HG03039 (cell line): ENCODE measurements at regions not wholly inside any gene's neighbourhood (a gene's known extent, or its start where the extent isn't known, plus 50 kb on each side); places are given as distances from the start of the nearest gene placed in this dataset.

ENCODE experiments used
- ATAC-seq: cut with Tn5 transposase; IDR thresholded peaks from one replicate; pipeline ENCODE4 v1.9.1; 2021; ENCODE audit warnings: mild to moderate bottlenecking, moderate library complexity; ENCODE audit not compliant: unreplicated experiment

DNA sequence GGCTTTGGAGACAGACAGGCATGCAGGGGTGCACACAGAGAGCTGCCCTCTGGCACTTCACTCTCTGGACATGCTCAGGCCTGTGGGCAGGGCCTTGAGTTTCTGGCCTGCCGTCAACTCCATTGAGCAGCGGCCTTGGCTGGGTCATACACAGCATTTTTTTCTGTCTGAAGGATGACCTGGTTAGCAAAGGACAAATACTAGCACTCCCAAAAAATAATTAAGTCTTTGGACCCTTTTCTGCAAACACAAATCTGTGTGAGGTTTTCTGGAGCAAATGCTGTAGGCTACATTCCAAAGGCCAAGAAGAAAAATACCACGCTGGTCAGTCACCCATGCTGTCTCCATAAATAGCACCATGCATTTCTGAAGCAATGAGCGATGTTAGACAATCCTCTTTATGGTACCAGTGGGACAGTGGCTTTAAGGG lies 124.7 kb upstream of the CTAGE1 start:
- ATAC-seq: no peak

DNA sequence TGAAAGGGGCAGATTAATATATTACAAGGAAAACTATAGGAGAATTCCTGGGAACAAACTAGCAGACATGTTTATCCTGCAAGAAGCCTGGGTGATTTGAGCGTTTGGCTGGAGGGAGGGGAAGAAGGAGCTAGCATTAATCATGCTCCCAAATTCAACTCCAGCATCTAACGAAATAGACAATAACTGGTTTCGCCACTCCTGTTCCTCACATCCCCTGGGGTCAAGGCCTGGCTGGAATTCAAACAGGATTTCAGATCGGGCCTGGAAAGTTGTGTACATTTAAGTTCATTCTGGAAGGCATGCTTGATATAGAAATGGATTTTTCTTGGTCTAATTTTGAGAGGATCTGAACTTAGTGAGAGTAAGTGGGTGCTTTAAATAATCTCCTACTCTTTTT lies 126.1 kb upstream of the CTAGE1 start:
- ATAC-seq: no peak

DNA sequence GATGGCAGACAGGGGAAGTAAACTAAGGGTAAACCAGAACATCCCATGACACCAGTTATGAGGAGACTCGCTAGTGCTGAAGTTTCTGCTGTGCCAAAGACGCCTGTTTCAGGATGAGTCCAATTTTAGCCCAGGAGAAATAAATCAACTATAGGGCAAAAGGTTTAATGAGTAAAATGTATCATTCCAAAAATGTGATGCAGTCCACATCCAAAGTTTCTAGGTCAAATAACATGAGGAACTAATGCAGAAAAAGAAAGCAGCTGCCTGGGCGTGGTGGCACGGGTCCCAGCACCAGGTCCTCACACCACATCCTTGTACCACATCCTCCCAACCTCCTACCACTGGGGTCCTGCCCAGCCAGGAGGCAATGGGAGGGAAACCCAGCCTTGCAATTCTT lies 126.9 kb upstream of the CTAGE1 start:
- no peak for ATAC-seq

DNA sequence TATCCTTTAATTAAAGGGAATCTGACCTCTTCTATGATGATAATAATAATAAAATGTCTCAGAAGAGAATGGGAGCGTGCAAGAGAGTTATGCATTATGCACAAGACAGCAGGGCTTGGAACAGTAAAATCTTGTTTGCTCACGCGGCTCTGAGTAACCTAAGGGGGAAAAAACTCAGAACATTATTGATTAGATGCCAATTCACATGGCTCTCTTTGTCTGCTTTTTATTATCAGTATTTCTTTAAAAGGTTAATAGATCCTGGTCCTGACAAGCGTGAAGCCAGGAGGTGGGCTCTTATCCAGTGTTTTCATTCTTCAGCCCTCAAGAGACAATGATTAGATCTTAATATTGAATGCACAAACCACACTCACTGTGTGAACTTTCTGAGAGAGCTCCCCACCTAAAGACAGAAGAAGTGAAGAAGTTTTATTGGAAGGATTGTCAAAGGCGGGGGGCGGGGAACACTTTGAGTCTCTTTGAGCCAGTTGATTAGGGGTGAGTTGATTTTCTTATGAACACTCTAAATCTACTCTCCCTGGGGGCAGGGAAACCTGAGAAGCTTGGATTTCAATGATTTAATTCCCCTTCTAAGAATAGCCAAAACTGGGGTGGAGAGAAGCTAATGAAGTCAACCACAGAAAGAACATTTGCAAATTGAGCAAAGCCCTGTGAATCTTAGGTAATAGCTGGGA lies 127.5 kb upstream of the CTAGE1 start:
- ATAC-seq: no peak

DNA sequence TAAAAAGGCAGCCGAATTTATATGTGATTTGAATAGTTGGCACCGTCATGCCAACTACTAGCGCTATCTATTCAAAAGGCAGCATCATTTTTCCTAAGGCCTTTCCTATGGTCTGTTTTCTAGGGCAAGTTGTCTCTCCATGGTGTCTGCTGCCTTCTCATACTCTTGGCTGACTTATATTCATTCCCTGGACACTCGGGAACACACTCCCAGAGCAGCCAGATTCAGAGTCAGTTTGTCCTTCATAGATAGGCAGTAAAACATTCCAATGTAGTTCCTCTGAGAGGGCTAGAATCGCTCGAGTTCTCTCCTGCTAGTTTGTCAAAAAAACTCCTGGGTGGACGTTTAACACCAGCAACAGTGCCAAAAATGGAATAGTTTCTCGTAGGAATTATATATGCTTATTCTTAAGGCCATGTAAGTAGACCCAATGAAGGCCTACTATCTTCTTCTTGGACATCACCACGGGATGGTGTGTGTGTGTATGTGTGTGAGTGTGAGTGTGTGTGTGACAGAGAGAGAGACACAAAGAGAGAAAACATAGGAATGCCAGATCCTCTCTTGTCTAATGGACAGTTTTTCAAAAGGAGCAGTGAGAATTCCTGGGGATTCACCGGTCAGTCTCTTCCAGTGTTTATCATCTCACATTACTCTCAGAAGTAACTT lies 129.3 kb upstream of the CTAGE1 start:
- no peak for ATAC-seq

DNA sequence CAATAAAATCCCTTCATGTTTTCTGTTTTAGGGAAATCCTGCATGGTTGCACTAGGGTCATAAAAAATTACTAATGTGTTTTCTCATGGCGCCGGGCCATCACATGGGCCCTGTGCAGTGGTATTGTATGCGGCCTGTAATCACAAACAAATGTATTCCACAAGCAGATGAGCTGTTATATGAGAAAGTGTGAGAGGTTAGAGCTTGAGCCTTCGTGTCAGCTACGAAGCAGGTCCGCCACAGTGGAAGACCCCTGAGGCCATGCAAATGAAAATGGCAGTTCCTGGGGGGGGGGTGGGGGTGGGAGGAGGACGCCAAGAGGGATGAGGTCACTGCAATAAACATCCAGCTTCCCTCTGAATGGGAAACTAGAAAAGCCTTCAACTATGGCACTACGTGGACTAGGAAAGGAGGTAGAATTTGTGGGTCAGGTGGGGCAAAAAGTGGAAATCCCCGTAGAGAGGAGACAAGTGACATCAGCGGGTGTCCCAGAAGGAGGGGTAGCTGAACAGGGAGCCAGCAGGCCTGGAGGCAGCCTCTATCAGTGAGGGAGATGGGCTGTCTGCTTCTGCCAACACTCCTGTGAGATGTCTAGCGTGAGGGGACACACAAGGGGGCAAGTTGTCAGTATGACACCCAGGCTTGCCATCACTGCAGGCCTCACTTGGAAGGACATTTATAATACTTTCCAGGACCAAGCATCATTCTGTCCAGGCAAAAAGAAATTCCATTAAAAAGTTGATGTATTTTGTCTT lies 130.3 kb upstream of the CTAGE1 start:
- ATAC-seq: no peak

DNA sequence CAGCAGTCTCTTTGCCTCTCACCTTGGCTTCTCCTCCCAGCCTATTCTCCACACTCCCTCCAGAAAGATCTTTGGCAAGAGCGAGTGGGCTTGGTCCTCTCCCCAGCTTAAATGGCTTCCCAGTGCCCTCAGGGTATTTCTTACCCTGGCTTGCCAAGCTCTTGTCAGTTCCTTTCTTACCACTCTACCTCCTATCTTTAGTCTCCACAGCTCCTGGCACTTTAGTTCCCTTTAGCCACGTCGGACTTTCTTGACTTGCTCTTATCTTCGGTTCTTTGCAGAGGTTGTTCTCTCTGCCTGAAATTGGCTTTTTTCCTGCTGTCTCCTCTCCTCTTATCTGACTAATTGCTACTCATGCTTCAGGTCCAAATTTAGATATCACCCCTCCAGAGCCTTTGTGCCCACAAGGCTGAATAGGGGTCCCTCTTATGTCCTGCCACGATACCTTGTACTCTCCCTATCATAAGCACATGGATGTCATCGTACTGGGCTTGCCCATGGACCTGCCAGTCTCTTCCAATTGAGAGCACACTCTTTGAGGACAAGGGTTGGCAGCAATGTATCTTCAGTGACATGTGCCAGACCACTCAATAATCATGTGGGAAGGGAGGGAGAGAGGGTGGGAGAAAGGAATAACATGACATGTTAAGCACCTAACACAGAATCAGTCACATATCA lies 131.7 kb upstream of the CTAGE1 start:
- ATAC-seq: no peak

DNA sequence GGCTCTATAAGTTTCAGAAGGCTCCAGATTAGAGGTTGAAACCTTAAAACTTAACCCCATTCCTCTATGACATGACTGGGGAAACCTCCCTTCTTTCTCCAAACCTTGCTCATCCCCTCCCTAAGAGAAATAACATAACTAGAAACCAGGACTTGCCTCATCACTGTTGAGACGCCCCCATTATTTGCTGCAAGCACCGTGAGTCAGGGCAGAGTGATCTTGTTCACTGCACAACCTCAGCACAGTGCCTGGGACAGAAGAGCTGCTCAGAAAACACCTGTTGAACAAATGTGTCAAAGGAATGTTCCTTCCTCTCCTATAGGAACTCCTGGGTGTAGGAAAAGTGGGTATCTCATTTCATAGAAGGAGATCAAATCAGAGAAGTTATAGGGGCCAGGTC lies 132.7 kb upstream of the CTAGE1 start:
- ATAC-seq: no peak

DNA sequence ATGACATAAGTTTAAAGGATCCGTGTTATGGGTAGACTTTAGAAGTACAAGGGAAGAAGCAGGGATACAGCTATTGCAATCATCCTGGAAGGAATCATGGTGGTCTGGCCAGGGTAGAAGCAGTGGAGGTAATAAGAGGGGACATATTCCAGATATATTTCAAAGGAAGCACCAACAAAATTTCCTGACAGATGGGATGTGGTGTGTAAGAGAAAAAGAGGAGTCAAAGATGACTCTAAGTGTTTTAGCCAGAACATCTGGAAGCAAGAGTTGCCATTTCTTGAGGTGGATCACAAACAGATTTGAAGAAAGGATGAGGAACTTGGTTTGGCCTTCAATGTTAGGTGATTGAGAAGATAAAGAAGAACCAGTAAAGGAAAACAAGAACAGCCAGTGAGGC lies 133.1 kb upstream of the CTAGE1 start:
- no peak for ATAC-seq

DNA sequence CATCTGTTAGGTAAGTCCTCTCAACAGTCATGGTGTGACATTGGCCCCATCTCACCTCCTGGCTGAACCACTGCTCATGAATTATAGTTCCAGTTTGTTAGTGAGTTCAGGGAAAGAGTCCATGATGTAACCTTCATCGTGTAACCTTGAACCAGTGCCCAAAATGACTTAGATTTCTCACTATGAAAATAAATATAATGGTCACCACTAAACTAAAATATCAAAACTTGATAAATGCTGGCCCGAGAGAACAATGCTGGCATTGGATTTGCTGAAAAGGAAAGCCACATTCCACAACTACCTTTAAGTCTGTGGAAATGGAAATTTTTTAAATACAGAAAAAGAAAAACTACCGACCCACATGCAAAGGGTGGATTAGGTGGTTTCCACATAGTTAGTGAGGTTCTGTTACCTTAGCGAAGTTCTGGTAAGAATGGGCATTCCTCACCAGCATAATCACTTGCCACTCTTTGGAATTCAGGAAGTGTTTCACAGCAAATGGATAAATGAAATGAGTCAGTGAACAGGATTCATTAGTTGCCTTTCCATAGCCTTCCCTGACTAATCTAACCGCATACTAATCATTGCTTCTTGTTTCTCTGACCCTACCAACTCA lies 133.9 kb upstream of the CTAGE1 start:
- no peak for ATAC-seq

DNA sequence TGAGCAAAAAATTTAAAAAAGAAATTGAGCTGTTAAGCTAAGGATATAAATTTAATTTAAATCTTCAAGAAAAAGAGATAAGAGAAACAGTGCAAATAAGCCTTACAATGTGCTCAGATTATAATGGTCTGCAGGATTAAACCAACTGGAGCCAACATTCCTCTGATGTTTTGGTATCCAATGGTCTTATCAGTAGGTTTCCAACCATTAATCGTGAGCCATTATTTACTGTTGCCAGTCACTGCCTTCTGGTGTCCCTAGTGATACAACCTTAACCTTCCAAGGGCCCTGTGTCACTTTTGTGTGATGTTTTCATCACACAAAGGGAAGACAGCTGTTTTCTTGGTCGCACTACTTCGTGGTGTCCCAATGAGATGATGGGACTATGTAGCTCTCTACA lies 134.5 kb upstream of the CTAGE1 start:
- ATAC-seq: no peak

DNA sequence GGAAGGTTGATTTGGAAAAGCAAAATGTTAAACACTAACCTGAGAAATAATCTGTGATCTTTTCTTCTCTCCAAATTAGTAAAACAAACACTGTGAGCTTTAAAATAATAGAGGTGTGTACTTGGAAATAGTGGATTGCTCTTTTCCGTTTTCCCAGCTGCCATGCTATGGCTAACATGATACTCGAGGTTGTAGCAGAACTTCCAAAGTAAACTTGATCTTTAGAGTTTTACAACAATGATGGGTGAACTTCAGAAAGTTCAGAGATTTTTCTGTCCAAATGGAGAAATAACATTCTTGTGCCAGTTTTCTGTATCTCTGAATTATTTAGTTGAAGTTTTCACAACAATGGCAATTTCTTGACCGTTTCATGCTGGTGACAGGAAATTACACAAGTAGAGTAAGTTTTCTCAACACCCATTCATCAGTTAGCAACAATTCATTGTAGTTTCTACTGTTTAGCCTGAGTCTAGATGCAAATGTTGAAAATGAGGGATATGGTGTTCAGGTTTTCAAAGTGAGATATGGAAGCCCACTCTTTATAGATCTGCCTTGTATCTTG lies 135.3 kb upstream of the CTAGE1 start:
- no peak for ATAC-seq

DNA sequence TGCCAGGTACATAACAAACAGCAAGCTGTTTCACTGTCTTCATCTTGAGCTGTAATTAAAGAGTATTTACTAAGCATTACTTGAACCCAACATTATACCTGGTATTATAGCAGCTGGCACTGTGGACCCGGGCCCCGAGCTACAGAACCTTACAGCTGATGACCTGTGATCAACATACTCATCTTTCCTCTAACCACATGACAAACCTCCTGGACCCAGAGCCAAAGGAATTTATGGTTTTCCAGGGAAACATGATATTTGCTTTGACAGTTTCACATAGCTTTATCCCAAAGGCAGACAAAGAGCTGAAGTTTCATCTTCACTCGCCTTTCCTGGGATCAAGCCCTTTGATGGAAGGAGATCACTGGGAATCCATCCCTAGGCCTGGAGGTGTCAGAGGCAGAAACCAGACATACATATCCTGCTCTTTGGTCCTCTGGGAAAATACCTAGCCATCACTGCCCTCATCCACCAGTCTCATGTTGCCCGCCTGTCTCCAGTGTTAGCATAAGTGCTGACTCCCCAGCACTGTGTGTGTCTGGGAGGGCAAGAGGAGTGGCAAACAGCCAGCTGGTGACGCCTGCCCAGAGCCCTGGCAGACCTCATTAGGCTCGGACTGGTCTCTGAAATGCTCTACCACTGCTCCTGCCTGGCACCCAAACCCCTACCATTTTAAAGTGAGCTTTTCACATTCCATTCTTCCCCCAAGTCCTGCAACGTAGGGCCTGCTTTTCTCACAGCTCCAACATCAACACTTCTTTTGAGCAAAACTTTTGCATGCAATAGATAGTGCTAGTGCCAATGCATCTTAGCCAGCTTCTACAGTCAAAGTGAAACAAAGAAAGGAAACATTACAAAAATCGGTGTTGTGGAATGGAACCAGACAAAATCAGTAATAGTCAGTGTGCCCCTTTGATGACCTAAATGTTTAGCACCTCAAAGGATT lies 138.8 kb upstream of the CTAGE1 start:
- ATAC-seq: no peak

DNA sequence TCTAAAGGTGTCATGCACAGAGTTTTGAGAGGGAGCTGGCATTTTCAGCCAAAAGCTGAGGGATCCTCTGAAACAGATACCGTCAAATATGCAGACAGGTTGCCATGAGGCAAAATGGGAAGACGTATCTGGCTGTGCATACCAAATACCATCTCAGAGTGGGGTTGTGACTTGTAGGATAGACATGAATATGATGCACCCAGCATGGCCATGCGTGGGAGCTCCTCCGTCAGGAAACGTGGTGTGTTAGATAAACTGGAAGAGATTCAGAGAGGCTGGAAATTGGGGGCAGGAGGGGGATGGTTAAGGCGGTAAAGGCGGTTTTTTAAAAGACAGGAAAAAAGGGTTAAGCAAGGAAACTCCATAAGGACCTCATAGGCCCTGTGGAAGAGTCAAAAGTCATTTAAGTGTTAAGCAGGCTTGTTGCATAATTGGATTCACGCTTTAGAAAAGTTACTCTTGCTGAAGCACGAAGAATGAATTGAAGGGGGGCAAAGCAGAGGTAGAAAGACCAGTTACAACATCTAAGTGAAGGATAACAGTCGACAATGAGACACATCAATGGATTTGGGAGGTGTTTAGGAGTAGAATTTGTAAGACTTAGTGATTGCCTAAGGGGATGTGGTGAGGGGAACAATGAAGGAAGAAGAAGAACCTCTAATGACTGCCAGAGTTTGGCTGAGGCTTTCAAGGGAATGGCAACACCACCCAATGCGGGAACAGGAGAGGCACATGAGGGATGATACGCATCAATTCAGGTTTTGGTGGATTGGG lies 139.6 kb upstream of the CTAGE1 start:
- no peak for ATAC-seq

DNA sequence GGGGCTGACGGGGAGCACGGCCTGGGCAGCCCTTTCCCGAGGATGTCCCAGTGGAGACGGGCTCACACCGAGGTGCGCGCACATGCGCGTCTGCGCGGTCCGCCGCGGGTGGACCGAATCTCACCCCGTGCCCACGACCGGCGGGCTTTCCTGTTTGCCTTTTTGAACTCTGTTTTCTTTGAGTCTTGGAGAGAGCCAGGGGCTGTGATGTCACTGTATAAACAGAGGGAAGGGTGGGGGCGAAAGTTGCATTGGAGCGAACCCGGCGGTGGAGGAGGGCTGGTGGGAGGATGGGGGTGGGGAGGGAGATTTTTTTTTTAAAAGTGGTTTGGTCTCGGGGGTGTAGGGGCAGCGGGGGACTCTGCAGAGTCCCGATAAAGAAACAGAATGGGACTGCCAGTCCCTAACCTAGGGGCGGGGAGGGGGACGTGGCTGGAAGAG lies 141.2 kb upstream of the CTAGE1 start:
- ATAC-seq: no peak

DNA sequence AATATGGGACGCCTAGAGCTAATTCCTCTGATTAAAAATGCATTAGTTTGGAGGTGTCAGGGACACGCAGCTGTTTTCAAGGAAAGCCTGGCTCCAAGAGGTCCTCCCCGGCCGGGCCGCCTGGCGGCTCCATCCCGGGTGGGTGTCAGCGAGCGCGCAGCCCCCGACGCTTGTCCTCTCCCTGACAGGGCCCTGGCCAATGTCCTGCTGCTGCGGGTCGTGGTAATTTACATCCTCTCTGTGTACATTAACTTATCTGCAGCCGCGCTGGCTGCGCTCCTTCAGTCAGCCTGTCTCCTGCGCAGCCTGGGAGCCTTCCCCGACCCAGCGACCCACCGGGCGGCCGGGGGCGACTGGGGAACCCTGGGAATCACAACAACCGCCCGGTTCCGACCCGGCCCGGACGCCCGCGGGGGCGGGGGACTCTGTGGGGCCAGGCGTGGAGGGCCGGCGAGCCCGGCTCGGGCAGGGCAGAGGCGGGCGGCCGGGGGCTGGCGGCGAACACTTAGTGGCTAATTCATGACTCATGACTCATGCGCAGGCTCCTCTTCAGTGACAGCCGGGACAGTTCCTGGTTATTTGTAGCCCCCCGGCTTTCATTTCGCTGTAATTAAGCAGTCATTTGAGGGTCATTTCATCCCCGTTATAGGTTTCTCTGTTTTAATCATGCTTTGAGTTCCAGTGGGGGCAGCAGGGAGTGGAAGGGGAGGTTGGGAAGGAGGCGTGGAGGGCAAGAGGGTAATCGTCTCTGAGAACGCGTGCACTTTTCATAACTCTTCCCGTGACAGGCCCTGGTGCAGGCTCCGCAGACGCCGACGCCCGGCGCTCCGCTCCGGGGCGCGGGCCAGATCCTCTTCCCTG lies 141.9 kb upstream of the CTAGE1 start:
- no peak for ATAC-seq

DNA sequence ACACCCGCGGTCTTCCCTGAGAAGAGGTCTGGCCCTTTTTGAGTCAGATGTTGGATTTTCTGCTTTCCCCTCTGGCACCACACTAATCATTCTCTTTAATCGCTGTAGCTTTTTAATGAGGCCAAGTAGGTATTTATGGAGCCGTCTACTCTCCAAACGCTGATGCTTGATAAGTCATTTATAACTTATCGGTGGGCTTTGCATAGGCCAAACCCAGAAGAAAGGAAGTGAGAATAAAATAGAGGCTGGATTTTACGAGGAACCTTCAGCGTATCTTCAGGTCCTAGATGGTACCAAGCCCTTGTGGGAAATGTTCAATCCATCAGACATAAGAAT lies 142.5 kb upstream of the CTAGE1 start:
- no peak for ATAC-seq

DNA sequence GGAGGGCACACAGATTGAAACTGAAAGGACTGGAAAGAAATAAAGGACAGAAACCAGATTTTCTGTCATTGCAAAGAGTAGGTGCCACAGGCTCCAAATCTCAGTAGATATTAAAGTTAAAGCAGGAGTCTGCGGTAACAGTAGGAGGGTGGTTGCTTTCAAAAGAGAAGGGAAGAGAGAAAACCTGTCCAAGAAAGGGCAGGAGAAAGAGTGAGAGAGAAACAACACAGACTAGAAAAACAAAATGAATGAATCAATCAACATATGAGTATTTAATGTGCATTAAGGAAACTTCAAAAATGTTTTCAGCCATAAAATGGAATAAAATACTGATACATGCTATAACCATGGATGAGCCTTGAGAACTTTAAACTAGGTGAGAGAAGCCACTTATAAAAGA lies 143.1 kb upstream of the CTAGE1 start:
- ATAC-seq: no peak
